AG10803 (cell line): ENCODE measurements at regions not wholly inside any gene's neighbourhood (a gene's known extent, or its start where the extent isn't known, plus 50 kb on each side); places are given as distances from the start of the nearest gene placed in this dataset.

Experiments
- DNase-seq: peaks from one replicate; pipeline ENCODE4 v3.0.0; 2010; ENCODE audit warnings: low read depth
- H3K4me3 ChIP-seq: 2 replicates; pipeline ENCODE4 v1.5.1; 2011; ENCODE audit warnings: mild to moderate bottlenecking, low read length, control low read depth
- CTCF ChIP-seq: conservative IDR thresholded peaks from 2 replicates; pipeline ENCODE4 v1.5.1; 2011; ENCODE audit warnings: mild to moderate bottlenecking, low read length, control low read depth, inconsistent platforms

GRCh38 chr18:39414009-39414700 lies 1848.6 kb upstream of the CELF4 start:
- no peak for TF ChIP-seq CTCF
- peak; percentile 5 for DNase-seq
- no peak overlapping the region for H3K4me3 ChIP-seq

GRCh38 chr18:39406941-39407340 lies 1841.3 kb upstream of the CELF4 start:
- H3K4me3 ChIP-seq, result no peak overlapping the region
- no peak for DNase-seq
- TF ChIP-seq CTCF, result no peak

GRCh38 chr18:39403121-39403520 lies 1837.5 kb upstream of the CELF4 start:
- H3K4me3 ChIP-seq, result no peak overlapping the region
- no peak for TF ChIP-seq CTCF
- DNase-seq, result peak; percentile 7

GRCh38 chr18:39399662-39400061 lies 1834.1 kb upstream of the CELF4 start:
- TF ChIP-seq CTCF, result no peak
- no peak overlapping the region for H3K4me3 ChIP-seq

GRCh38 chr18:39396168-39396567 lies 1830.6 kb upstream of the CELF4 start:
- no peak for TF ChIP-seq CTCF
- no peak for DNase-seq
- no peak overlapping the region for H3K4me3 ChIP-seq

More at GRCh38 chr18:39399662-39400061, 1834.1 kb upstream of the CELF4 start:
- DNase-seq, result no peak

- H3K4me3 ChIP-seq, result no peak overlapping the region
- no peak for DNase-seq
- TF ChIP-seq CTCF, result no peak
Measured at GRCh38 chr18:39389800-39390379, 1824.3 kb upstream of the CELF4 start.

- no peak for DNase-seq
- H3K4me3 ChIP-seq, result no peak overlapping the region
- TF ChIP-seq CTCF, result no peak
Measured at GRCh38 chr18:39380866-39381265, 1815.3 kb upstream of the CELF4 start.
